ENCODE measurements at regions not wholly inside any gene's neighbourhood (a gene's known extent, or its start where the extent isn't known, plus 50 kb on each side); places are given as distances from the start of the nearest gene placed in this dataset.

DNA sequence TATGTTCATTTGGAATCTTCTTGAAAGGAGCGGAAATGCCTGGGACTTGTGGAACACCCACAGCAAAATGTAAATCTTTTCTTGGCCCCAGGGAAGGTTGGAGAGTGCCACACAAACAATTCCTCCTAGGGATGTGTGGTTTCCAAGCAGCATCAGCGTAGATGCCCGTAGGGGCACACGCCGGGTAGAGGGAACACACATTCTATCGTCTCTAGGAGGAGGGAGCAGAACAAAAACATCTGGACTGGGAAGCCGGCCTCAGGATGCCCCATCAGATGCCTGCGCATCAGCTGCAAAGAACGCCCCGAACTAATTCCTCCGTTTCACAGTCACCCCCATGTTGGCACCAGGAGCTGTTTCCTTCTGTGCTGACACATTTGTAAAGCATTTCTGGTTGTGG is 357.9 kb upstream of the ZFHX3 start:
- Histone ChIP-seq H3K79me2 (ENCODE audit: insufficient read depth, low read length) (no peaks in the 10 kb centered on the region), H3K4me1 (ENCODE audit: control insufficient read depth in 1 of 2, insufficient read depth in 2 of 2, low read length in 2 of 2) (no peaks in the 10 kb centered on the region), H3K9me2 (ENCODE audit: insufficient read depth) (no peaks in the 10 kb centered on the region), H3K4me3 (replicated peaks in 1 of 2; ENCODE audit: low read depth in 1 of 2, low read length in 2 of 2) (no peak overlapping the region), H3K36me3 (ENCODE audit: control insufficient read depth in 1 of 2, insufficient read depth in 2 of 2, low read length in 2 of 2) (no peaks in the 10 kb centered on the region), H3K4me2 (ENCODE audit: low read length) (no peak overlapping the region), H3K27ac (ENCODE audit: low read depth, low read length) (no peak overlapping the region), H3K9me3 (ENCODE audit: control insufficient read depth in 1 of 2, insufficient read depth in 1 of 2, low read depth in 1 of 2, low read length in 2 of 2) (no peaks in the 10 kb centered on the region), H3K27me3 (ENCODE audit: insufficient read depth, low read length) (peaks cover 41% of the 10 kb centered on the region), H4K20me1 (ENCODE audit: insufficient read depth) (no peaks in the 10 kb centered on the region), H2AFZ (ENCODE audit: low read depth, low read length, poor library complexity, severe bottlenecking) (no peak overlapping the region), H3K9ac (ENCODE audit: low read length) (no peak overlapping the region)
- TF ChIP-seq ELF1 (IDR thresholded peaks at IDR 0.05; ENCODE audit: borderline replicate concordance, low read depth), result no peak
- TF ChIP-seq, protein P1, sequence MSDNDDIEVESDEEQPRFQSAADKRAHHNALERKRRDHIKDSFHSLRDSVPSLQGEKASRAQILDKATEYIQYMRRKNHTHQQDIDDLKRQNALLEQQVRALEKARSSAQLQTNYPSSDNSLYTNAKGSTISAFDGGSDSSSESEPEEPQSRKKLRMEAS (IDR thresholded peaks at IDR 0.05), result no peak
- TF ChIP-seq REST (IDR thresholded peaks at IDR 0.05; ENCODE audit: low read depth), result no peak
- TF ChIP-seq CBX3 (IDR thresholded peaks at IDR 0.05; ENCODE audit: low read depth), result no peak
- TF ChIP-seq POLR2A (IDR thresholded peaks at IDR 0.05; ENCODE audit: borderline replicate concordance, extremely low read depth, insufficient read depth, insufficient read length), result no peak
- TF ChIP-seq, protein P2, sequence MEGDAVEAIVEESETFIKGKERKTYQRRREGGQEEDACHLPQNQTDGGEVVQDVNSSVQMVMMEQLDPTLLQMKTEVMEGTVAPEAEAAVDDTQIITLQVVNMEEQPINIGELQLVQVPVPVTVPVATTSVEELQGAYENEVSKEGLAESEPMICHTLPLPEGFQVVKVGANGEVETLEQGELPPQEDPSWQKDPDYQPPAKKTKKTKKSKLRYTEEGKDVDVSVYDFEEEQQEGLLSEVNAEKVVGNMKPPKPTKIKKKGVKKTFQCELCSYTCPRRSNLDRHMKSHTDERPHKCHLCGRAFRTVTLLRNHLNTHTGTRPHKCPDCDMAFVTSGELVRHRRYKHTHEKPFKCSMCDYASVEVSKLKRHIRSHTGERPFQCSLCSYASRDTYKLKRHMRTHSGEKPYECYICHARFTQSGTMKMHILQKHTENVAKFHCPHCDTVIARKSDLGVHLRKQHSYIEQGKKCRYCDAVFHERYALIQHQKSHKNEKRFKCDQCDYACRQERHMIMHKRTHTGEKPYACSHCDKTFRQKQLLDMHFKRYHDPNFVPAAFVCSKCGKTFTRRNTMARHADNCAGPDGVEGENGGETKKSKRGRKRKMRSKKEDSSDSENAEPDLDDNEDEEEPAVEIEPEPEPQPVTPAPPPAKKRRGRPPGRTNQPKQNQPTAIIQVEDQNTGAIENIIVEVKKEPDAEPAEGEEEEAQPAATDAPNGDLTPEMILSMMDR (IDR thresholded peaks at IDR 0.05 in 2 of 3, conservative IDR thresholded peaks at IDR 0.05 in 1 of 3; ENCODE audit: borderline replicate concordance in 1 of 3, insufficient read depth in 1 of 3, low read depth in 2 of 3, low read length in 2 of 3), result no peak
- TF ChIP-seq, protein P3, sequence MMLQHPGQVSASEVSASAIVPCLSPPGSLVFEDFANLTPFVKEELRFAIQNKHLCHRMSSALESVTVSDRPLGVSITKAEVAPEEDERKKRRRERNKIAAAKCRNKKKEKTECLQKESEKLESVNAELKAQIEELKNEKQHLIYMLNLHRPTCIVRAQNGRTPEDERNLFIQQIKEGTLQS (IDR thresholded peaks at IDR 0.05), result no peak
- TF ChIP-seq SRF (IDR thresholded peaks at IDR 0.05; ENCODE audit: low read depth), result no peak
- TF ChIP-seq ZFX (IDR thresholded peaks at IDR 0.05), result no peak
- TF ChIP-seq POLR2AphosphoS5 (IDR thresholded peaks at IDR 0.05; ENCODE audit: low read depth, low read length), result no peak
- ATAC-seq, result no peak
- DNase-seq (ENCODE audit: low read depth, low spot score), result no peak
- intact Hi-C loops (cut with micrococcal nuclease), result no loop called here
- POLR2A ChIA-PET, result no interaction called here
- no TSS peak for BruUV-seq (replicated peaks)
- RAD21 ChIA-PET (ENCODE audit: low non-redundant PET in 1 of 2, low total read pairs in 2 of 2, uncharacterized antibody in 2 of 2, unreplicated experiment in 2 of 2), result no interaction called here
- CTCF ChIA-PET, result no interaction called here
